DMS153 treated with DMSO at 0.1 percent for 48 hours (cell line): ENCODE measurements at regions not wholly inside any gene's neighbourhood (a gene's known extent, or its start where the extent isn't known, plus 50 kb on each side); places are given as distances from the start of the nearest gene placed in this dataset.
"Not testable (repeated sequence)": the region's sequence is repeated elsewhere in the genome, so short reads cannot be mapped to it uniquely, and the experiment has no call there.

ENCODE experiments used
- DNase-seq: peaks from one replicate; lab custom pipeline; 2025; ENCODE audit not compliant: unreplicated experiment; lab: John Stamatoyannopoulos, UW

DNA sequence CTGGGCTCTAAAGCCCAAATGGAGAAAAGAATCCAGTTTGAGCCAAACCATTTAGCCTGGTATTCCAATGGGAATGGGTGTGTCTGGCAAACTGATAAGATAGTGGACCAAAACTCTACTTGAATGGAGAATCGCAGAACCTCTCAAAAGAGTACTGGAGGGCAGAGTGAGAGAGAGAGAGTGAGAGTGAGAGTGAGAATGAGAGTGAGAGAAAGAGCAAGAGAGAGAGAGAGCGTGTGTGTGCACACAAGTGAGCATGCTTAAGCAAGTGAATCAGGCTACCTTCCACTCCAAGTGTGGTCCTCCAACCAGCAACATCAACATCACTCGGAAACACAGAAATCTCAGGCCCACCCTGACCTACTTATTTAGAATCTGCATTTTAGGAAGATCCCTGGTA is 58.8 kb downstream of the UQCRFS1 start:
- no peak for DNase-seq

DNA sequence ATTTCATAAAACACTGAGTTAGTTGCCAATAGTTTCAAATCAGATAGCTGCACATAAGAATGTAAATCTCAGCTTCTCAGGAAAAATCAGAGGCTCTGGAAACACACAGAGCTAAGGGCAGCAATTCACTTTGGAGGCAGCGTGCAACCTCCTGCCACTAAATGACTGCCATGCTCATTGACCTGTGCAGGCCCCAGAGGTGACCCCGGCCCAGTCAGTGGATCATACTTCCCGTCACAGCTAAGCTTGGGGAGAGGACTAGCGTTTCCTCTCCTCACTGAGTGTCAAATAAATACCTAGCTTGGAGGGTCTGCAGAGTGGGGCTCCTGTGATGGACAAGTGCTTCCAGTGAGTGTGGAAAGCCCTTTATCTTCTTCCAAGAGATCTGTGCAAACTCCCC is 67.2 kb downstream of the UQCRFS1 start:
- no peak for DNase-seq

DNA sequence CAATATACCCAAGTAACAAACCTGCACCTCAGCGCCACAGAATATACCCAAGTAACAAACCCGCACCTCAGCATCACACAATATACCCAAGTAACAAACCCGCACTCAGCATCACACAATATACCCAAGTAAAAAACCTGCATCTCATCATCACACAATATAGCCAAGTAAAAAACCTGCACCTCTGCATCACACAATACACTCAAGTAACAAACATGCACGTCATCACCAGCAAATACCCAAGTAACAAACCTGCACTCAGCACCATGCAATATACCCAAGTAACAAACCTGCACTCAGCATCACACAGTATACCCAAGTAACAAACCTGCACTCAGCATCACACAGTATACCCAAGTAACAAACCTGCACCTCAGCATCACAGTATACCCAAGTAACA is 69.8 kb downstream of the UQCRFS1 start:
- DNase-seq, result no peak

DNA sequence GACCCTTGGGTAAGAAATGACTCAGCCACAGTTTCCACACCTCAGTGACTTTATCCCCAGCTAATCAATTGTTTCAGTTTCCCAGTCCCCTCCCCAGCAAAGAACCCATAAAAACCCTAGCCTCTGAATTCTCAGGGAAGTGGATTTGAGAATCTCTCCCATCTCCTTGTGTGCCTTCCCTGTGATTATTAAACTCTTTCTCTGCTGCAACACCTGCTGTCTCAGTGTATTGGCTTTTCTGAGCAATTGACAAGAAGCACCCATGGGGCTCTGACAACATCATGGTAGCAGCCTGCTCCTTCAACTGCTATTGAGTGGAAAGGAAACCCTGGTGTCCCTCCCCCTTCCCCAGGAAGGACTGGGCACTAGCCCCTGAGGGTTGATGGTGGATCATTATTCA is 73.7 kb downstream of the UQCRFS1 start:
- no peak for DNase-seq

DNA sequence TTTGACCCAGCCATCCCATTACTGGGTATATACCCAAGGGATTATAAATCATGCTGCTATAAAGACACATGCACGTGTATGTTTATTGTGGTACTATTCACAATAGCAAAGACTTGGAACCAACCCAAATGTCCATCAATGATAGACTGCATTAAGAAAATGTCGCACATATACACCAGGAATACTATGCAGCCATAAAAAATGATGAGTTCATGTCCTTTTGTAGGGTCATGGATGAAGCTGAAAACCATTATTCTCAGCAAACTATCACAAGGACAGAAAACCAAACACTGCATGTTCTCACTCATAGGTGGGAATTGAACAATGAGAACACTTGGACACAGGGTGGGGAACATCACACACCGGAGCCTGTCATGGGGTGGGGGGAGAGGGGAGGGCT is 74.7 kb downstream of the UQCRFS1 start:
- not testable (repeated sequence) for DNase-seq

DNA sequence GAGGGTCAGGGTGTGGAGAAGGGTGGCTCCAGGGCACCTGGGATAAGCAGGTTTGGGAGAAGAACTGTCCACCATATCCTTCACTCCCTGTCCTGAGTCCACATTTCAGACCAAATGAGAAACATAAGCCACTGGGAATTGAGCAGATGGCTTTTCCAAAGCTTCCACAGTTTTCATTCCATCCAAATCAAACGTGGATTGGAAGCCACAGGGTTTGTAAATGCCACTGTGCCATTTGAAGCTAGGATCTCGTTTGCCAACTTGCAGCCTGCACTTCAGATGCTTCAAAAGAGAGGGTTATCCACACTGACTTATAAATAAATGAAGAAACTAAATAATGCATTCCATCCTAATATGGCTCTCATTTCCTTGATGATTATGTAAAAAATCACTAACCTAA is 81.5 kb downstream of the UQCRFS1 start:
- DNase-seq, result no peak

DNA sequence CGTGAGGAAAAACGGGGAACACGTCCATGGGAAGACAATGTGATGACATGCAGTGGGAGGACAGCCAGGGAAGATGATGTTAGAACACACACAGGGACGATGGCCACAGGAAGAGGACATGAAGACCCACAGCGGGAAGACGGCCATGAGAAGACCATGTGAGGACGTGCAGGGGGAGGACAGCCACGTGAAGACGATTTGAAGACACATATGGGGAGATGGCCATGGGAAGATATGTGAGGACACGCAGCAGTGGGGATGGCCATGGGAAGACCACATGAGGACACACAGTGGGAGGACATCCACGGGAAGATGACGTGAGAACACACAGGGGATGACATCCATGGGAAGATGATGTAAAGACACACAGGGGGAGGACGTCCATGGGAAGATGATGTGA is 83.8 kb downstream of the UQCRFS1 start:
- no peak for DNase-seq

DNA sequence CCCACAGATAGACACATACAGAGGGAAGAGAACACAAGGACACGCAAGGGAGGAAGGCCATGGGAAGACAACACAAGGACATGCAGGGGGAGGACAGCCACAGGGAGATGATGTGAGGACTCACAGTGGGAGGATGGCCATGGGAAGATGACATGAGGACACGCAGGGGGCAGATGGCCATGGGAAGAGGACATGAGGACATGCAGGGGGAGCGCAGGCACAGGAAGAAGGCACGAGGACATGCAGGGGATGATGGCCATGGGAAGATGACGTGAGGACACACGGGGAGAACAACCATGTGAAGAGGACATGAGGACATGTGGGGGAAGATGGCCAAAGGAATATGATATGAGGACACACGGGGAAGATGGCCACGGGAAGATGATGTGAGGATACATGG is 84.7 kb downstream of the UQCRFS1 start:
- no peak for DNase-seq

DNA sequence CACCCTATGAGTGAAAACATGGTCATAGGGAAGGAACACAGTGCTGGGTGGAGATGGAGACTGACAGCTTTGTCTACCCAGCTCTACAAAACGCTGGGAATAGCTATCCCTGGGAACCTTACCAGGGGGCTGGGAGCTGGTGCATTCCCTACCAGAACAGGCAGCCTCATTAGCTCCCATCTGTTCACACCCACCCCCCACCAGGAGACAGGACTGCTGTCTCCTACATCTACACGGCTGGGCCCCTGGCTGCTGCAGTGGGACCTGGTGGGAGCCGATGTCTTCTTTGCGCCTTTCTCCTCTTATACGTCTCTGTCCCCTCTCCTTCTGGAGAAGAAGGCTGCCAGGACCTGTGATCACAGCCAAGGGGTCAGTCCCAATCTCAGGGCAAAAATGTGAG is 90.8 kb downstream of the UQCRFS1 start:
- DNase-seq, result no peak

DNA sequence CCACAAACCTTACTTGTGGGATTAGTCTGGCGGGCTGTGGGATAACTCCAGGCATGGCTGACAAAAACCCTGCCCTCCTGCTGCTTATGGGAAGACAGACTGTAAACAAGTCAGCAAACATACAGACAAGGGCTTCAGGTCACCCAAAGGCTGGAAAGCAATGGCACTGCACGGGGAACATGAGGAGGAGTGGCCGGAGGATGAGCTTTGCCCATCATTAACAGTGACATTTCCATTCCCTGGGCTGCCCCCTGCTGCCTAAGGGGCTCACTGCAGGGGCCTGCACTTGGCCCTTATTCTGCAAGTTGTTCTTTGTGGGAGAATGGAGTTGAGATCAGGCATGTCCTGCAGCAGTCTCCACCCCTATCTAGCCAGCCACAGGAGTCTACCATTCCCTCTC is 91.3 kb downstream of the UQCRFS1 start:
- no peak for DNase-seq

DNA sequence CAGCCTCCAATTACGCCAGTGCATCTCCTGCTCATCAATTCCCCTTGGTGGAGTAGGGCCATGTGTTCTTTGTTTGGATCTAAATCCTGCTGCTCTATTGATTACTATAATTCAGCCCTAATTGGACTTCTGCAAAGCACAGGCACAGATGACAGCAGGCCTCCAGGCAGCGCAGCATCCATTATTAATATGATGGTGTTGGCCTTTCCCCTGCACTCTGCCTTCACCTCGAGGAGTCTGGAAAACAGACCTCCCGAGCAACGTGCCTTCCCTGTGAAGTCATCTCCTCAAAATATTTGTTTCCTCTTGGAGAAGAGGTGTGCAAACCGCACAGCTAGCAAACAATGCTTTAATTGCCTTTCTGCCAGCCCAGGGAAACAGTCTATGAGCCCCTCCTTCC is 92.5 kb downstream of the UQCRFS1 start:
- no peak for DNase-seq

DNA sequence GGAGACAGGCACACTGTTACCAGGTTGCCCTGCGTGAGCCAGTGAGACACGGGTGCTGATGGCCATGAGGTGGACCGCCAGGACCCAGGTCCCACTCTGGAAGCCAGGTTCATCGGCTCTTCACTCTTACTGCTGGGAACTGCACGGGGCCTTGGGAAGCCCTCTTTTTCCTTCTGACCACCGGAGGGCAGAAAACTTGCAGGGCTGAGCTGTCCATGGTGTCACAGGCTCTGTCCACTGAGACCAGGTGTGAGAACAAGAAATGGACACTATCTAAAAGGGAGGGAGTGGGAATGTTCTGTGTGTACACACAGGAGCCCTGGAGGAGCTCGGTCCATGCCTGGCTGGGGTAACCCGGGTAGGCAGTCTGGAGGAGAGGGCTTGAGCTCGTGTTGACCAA is 93.4 kb downstream of the UQCRFS1 start:
- no peak for DNase-seq

DNA sequence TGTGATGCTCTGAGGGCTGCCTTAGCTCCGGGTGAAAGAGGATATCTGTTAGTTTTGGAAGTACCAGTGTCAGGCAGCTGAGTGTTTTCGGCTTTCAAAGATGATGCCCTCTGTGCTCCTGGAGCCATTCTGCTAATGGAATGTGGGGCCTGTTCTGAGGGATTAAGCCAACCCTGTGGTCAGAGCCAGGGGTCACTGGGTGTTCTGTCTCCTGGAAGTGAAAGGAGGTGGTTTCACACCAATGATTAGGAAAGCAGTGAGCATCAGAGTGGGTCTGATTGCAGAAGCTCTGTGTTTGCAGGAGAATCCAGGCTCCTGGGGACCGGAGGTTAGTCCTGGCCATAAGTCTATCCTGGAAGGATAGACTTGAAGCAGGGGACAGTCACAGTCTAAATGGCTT is 94.6 kb downstream of the UQCRFS1 start:
- DNase-seq, result no peak

DNA sequence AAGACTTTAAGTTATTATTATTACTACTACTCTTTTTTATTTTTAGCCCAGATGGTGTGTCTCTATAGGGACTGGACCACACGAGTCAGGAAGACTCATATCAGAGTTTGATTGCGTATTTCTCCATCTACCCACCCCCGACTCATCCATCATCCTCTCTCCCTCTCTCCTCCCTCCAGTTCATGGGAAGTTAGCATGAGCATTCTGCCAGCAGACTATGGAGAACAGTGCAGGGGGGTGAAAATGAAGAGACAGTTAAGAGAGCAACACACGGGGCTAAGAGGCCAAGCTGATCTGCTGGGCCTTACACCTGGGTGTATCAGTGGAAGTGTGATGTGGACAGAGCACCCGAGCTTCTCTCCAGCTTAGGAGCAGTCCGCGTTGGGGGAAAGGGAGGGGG is 95.0 kb downstream of the UQCRFS1 start:
- DNase-seq, result no peak

DNA sequence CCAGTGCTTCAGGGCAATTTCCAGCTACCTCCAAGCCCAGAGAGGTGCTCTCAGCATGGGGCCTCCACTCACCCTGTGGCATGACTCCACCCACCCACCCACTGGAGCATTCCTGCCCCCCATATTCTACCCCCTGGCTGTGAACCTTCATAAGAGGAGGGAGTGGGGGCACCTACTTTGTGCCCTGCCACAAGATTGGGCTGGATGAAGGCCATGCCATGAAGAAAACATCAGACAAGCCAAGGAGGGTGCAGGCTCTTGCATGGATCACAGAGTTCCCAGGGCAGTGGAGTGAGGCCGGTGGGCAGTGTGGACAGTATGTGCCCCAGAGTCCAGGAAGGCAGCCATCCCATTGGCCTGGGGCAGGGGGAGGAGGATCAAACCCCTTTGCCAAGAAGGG is 97.8 kb downstream of the UQCRFS1 start:
- DNase-seq, result no peak

DNA sequence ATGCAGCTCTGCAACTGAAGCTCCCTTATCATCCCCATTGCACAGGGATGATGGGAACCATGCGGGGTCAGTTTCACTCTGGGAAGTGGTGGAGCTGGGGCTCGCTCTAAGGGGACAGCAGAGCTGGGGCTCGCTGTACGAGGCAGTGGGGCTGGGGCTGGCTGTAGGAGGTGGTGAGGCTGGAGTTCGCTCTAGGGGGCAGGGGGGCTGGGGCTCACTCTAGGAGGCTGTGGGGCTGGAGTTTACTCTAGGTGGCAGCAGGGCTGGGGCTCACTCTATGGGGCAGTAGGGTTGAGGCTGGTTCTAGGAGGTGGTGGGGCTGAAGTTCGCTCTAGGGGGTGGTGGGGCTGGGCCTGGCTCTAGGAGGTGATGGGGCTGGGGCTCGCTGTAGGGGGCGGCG is 99.1 kb downstream of the UQCRFS1 start:
- DNase-seq, result no peak

DNA sequence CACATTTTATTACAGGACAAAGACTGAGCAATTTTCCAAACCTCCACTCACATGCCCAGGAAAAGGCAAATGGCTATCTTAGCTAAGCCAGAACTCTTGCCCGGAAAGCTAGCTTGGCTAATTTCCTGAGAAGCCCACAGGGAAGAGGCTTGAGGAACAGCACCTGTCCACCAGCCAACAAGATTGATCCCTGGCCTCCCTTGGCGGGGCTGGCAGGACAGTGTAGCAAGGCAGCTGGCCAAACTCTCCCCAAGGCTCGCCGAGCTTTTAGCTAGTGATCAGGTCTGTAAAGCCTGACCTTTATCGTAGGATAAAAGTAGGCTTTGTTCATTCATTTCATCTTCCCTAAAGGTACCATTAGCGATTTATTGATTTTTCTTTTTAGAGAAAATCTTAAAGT is 101.4 kb downstream of the UQCRFS1 start:
- DNase-seq, result no peak

DNA sequence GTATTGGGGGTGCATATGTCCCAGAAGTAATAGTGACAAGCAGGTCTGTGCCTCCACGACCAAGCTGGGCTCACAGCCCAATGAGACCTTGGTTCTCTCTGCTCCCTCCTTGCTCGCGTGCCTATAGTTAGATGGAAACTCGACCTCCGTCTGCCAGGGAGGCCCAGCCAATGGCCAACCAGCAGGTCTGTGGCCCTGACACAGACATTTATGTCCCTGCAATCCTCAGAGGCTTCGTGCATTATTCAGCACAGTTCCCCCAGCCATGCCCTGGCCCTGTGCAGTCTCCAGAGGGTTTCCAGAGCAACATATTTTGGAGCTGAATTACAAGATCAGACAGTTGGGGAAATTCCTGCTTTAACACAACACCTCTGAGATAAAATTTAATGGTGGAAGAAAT is 105.1 kb downstream of the UQCRFS1 start:
- no peak for DNase-seq

DNA sequence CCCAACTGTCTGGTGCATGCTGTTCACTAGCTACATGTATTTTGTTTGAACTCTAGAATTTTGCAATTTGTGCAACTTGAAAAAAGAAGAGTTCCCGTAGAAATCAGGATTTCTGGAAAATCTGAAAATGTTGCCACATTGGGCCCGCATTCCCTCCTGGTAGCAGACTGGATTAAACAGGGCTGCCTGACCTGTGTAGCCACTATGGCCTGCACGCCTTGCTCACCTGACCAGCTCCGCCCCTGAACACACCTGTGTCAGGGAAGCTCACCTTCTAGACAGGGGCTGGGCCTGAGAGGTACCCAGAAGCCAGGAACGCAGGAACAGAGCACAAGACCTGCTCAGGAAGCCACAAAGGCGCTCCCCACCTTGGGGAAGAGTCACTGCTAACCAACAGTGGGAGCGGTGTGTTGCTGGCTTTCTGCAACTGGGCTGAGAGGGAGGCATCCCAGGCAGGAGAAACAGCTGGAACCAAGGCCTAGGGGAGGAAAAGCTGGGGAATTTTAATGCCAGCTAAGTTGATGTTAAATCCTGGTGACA is 106.5 kb downstream of the UQCRFS1 start:
- no peak for DNase-seq

DNA sequence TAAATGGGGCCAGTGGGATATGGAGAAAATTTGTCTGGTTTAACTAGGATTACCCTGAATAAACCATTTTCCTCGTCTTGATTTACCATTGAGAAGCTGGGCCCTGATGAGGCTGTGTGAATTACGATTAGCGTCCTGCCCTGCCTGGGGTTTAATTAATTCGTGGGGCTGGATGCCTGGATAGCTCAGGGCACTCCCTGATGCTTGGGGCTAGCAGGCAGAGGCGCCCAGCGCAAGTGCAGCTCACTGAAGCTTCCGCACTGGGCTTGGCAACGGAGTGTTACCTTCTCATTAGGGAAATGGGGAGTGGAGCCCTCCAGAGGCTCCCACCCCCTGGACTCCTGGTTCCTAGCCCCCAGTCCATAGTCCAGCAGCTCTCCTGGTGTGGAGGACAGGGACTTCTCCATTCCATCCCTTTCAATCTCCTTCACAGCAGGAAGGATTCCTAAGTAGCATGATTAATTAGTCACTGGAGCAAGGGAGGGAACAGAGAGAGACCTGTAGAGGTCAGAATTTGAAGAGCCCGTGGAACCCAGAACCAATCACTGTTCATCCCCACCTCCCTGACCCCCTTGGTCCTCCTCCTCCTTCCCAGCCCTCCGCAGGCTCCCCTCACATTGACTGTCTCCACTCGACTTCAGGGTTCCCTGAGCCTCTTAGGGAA is 107.2 kb downstream of the UQCRFS1 start:
- no peak for DNase-seq

DNA sequence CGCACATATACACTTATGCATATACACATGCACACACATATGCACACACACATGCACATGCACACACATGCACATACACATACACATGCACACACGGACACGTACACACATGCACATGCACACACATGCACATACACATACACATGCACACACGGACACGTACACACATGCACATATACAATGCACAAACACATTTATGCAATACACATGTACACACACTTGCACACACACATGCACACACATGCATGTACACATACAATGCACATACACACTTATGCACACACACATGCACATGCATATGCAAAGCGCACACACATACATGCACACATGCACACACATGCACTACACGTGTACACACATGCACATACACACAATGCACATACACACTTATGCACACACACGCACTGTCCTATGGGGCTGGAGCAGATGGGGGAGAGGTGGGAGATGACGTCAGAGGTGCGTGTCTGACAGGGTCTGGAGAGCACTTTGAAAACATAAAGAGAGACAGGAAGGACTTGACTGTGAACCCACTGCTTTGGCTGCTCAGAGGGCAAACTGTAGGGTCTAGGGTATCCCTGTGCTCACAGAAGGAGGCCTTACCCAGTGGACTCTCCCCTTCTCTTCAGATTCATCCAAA is 108.2 kb downstream of the UQCRFS1 start:
- DNase-seq, result no peak

DNA sequence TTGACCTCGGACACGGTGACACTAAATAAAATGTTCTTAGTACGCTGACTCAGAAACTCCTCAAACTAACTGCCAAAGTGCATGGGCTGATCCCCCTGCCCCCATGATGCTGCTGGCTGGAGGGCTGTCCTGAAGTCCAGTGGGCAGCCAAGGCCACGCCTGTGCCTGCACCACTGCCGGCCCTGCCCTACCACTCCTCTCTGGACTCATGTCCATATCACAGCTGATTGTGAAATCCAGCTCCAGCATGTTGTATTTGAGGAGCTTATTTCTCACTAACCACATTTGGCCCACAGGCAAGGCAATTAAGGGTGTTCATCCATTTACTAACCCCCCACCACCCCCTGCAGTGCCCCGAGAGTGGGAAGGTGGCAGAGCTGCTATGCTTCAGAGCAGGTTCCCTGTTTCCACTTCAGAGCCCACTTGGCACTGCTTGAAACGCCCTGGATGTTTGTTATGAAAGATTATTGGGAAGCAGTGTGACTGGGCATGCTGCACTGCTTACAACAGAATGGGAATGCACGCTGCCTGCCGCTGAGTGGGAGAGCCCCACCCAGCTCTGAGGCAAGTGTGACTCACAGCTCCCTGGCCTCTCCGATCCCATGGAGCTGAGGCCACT is 114.0 kb downstream of the UQCRFS1 start:
- no peak for DNase-seq

DNA sequence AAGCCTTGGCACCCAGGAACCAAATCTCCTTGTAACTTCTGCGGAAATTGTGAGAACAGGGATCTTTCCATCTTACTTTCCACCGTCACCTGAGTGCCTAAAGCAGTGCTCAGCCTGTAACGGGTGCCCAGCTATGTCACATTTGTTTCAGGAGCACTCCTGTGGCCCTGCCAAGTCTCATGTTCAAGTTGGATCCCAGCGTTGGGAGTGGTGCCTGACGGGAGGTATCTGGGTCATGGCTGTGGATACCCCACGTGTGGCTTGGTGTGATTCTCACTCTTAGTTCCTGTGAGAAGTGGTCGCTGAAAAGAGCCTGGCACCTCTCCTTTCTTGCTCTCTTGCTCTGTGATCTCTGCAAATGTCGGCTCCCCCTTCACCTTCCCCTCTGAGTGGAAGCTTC is 114.9 kb downstream of the UQCRFS1 start:
- no peak for DNase-seq
